Thyroid gland (tissue), 4 donors: ENCODE measurements at regions not wholly inside any gene's neighbourhood (a gene's known extent, or its start where the extent isn't known, plus 50 kb on each side); places are given as distances from the start of the nearest gene placed in this dataset.

ENCODE experiments used
- CTCF ChIP-seq, 6 experiments: fragments of 200-600 bp in 3 of 6; fragments of 450-650 bp in 3 of 6; sonication (generic) in 3 of 6; IDR thresholded peaks; one replicate each; pipeline ENCODE4 v1.5.1; 2016 to 2019; ENCODE audit warnings: antibody characterized with exemption in 6 of 6, mild to moderate bottlenecking in 2 of 6, inconsistent platforms in 1 of 6, moderate library complexity in 1 of 6
- POLR2A ChIP-seq, 2 donors: fragments of 450-650 bp; IDR thresholded peaks; one replicate each; pipeline ENCODE4 v1.6.1; 2017; ENCODE audit warnings: antibody characterized with exemption in 2 of 2, mild to moderate bottlenecking in 2 of 2, moderate library complexity in 1 of 2

- TF ChIP-seq CTCF (IDR thresholded peaks at IDR 0.05) = no peak
- TF ChIP-seq POLR2A (IDR thresholded peaks at IDR 0.05) = no peak
These were observed 357.1 kb upstream of the SATB1 start for GRCh38 chr3:18782191-18782590.
